Gastrocnemius medialis (tissue), 4 donors: ENCODE measurements at regions not wholly inside any gene's neighbourhood (a gene's known extent, or its start where the extent isn't known, plus 50 kb on each side); places are given as distances from the start of the nearest gene placed in this dataset.

ENCODE experiments used
- CTCF ChIP-seq, 5 experiments: fragments of 450-650 bp in 3 of 5; fragments of 200-600 bp in 2 of 5; sonication (generic) in 2 of 5; IDR thresholded peaks in 4 of 5; conservative IDR thresholded peaks in 1 of 5; 1 replicate in 4 of 5; 2 replicates in 1 of 5; pipeline ENCODE4 v1.5.1; 2016 to 2019; ENCODE audit warnings: antibody characterized with exemption in 5 of 5, mild to moderate bottlenecking in 3 of 5, moderate library complexity in 3 of 5
- POLR2A ChIP-seq, 2 donors: fragments of 450-650 bp; IDR thresholded peaks; one replicate each; pipeline ENCODE4 v1.6.1; 2017; ENCODE audit warnings: antibody characterized with exemption in 2 of 2, mild to moderate bottlenecking in 2 of 2, moderate library complexity in 2 of 2

DNA sequence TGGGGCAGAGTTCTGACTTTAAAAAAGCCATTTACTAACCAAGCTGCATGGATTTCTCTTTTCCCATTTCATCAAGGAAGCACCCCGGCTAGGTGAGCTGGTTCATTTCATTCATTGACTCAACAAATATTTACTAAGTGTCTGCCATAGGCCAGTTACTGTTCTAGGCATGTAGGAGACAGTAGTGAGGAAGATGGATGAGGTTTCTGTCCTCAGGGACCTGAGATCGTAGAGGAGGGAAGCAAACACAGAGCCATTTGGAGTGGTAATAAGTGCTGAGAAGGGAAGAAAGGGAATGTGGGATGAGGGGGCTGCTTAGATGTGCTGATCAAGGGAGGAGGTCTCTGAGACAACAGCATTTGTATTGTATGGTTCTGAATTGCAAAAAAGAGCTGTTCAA, 120.4 kb downstream of the C9orf152 start:
- TF ChIP-seq POLR2A (IDR thresholded peaks at IDR 0.05) (no peak), CTCF (IDR thresholded peaks at IDR 0.05 in 4 of 5, conservative IDR thresholded peaks at IDR 0.05 in 1 of 5) (no peak)
